Activated CD4-positive, alpha-beta T cell treated with anti-CD3 and anti-CD28 coated beads for 36 hours (primary cell): ENCODE measurements at regions not wholly inside any gene's neighbourhood (a gene's known extent, or its start where the extent isn't known, plus 50 kb on each side); places are given as distances from the start of the nearest gene placed in this dataset.

ENCODE experiments used
- ATAC-seq: fragments of 200-7000 bp; cut with Tn5 transposase; one replicate; pipeline ENCODE4 v1.10.0; 2021; ENCODE audit warnings: mild to moderate bottlenecking, moderate library complexity
- CTCF ChIA-PET: fragments of 350-600 bp; sonication (Branson Sonifier 250); formaldehyde crosslinking; loops from one replicate; lab custom pipeline; 2021; ENCODE audit warnings: antibody characterized with exemption; lab: Charles Lee
- POLR2A ChIA-PET: fragments of 350-600 bp; sonication (Branson Sonifier 250); formaldehyde crosslinking; loops from one replicate; lab custom pipeline; 2021; ENCODE audit warnings: antibody characterized with exemption, inconsistent platforms; lab: Charles Lee
- DNase-seq: peaks from one replicate; pipeline ENCODE4 v3.0.0-alpha.2; 2020
- H3K27ac Mint-ChIP-seq: one replicate; pipeline ENCODE4 v1.8.0; 2021; ENCODE audit warnings: mixed read lengths
- H3K27me3 Mint-ChIP-seq: one replicate; pipeline ENCODE4 v1.8.0; 2021; ENCODE audit warnings: mixed read lengths
- H3K36me3 Mint-ChIP-seq: one replicate; pipeline ENCODE4 v1.8.0; 2021; ENCODE audit warnings: low read depth, mixed read lengths
- H3K4me1 Mint-ChIP-seq: one replicate; pipeline ENCODE4 v1.8.0; 2021; ENCODE audit warnings: mixed read lengths
- H3K4me3 Mint-ChIP-seq: one replicate; pipeline ENCODE4 v1.8.0; 2021; ENCODE audit warnings: mild to moderate bottlenecking, moderate library complexity, mixed read lengths
- H3K9me3 Mint-ChIP-seq: one replicate; pipeline ENCODE4 v1.8.0; 2021; ENCODE audit warnings: low read depth, mixed read lengths
- intact Hi-C, 2 experiments: fragments of 100-400 bp; cut with DNase I in 1 of 2; cut with micrococcal nuclease in 1 of 2; formaldehyde crosslinking; loops; one replicate each; pipeline versions ENCODE4 v1.14.2 to v1.15.1; 2022 to 2024; cut with DNase I, micrococcal nuclease

- POLR2A ChIA-PET = no interaction called here
- Mint-ChIP-seq H3K36me3 (no peaks in the 10 kb centered on the region), H3K27ac (no peak overlapping the region), H3K4me1 (peaks cover 26% of the 10 kb centered on the region), H3K9me3 (no peaks in the 10 kb centered on the region), H3K4me3 (no peak overlapping the region), H3K27me3 (peaks cover 6% of the 10 kb centered on the region)
- intact Hi-C loops = no loop called here
- ATAC-seq (no peak), DNase-seq (no peak)
- CTCF ChIA-PET = interaction anchor here (0.6 kb wide), 1 partner anchor 682 kb away, joined by 3 read pairs; no protein-coding TSS in a partner anchor
Measured at GRCh38 chr5:143677403-143677802, 134.6 kb upstream of the HMHB1 start.

GRCh38 chr5:143676802-143677201 lies 135.2 kb upstream of the HMHB1 start:
- intact Hi-C loops = no loop called here
- CTCF ChIA-PET = no interaction called here
- DNase-seq = no peak
- Mint-ChIP-seq H3K4me1 (peaks cover 26% of the 10 kb centered on the region), H3K36me3 (no peaks in the 10 kb centered on the region), H3K27me3 (peaks cover 6% of the 10 kb centered on the region), H3K9me3 (no peaks in the 10 kb centered on the region), H3K27ac (no peak overlapping the region), H3K4me3 (no peak overlapping the region)
- POLR2A ChIA-PET = interaction anchor here (0.6 kb wide), 1 partner anchor 551 kb away, joined by 5 read pairs; no protein-coding TSS in a partner anchor
- ATAC-seq = no peak

- POLR2A ChIA-PET = no interaction called here
- CTCF ChIA-PET = no interaction called here
- H3K9me3 Mint-ChIP-seq = peaks cover 9% of the 10 kb centered on the region
- H3K27me3 Mint-ChIP-seq = peaks cover 6% of the 10 kb centered on the region
- intact Hi-C loops = no loop called here
- H3K27ac Mint-ChIP-seq = no peak overlapping the region
- H3K4me3 Mint-ChIP-seq = no peak overlapping the region
- no peak for DNase-seq
- no peak for ATAC-seq
- H3K4me1 Mint-ChIP-seq = peaks cover 19% of the 10 kb centered on the region
- H3K36me3 Mint-ChIP-seq = no peaks in the 10 kb centered on the region
Measured at GRCh38 chr5:143674469-143674786, 137.5 kb upstream of the HMHB1 start.

- Mint-ChIP-seq H3K4me1 (peaks cover 13% of the 10 kb centered on the region), H3K4me3 (no peak overlapping the region), H3K27ac (no peak overlapping the region), H3K27me3 (peaks cover 6% of the 10 kb centered on the region), H3K36me3 (no peaks in the 10 kb centered on the region), H3K9me3 (peaks cover 9% of the 10 kb centered on the region)
- POLR2A ChIA-PET = no interaction called here
- ATAC-seq = no peak
- CTCF ChIA-PET = interaction anchor here (0.6 kb wide), 1 partner anchor 130 kb away, joined by 3 read pairs; no protein-coding TSS in a partner anchor
- no peak for DNase-seq
- intact Hi-C loops = no loop called here
Measured at GRCh38 chr5:143673676-143674468, 138.1 kb upstream of the HMHB1 start.

GRCh38 chr5:143672806-143673205 lies 139.2 kb upstream of the HMHB1 start:
- ATAC-seq = no peak
- Mint-ChIP-seq H3K4me1 (peaks cover 3% of the 10 kb centered on the region), H3K27me3 (peaks cover 6% of the 10 kb centered on the region), H3K36me3 (no peaks in the 10 kb centered on the region), H3K9me3 (peaks cover 9% of the 10 kb centered on the region), H3K27ac (no peak overlapping the region), H3K4me3 (no peak overlapping the region)
- CTCF ChIA-PET = no interaction called here
- intact Hi-C loops = no loop called here
- DNase-seq = no peak
- POLR2A ChIA-PET = no interaction called here

GRCh38 chr5:143671674-143672569 lies 140.0 kb upstream of the HMHB1 start:
- no peaks in the 10 kb centered on the region for H3K4me1 Mint-ChIP-seq
- ATAC-seq (no peak), DNase-seq (no peak)
- H3K4me3 Mint-ChIP-seq = no peak overlapping the region
- intact Hi-C loops = no loop called here
- no peaks in the 10 kb centered on the region for H3K36me3 Mint-ChIP-seq
- peaks cover 9% of the 10 kb centered on the region for H3K9me3 Mint-ChIP-seq
- no peak overlapping the region for H3K27ac Mint-ChIP-seq
- peaks cover 6% of the 10 kb centered on the region for H3K27me3 Mint-ChIP-seq
- CTCF ChIA-PET = interaction anchor here (0.7 kb wide), 1 partner anchor 90 kb away, joined by 3 read pairs; no protein-coding TSS in a partner anchor
- POLR2A ChIA-PET = no interaction called here

GRCh38 chr5:143671021-143671420 lies 140.9 kb upstream of the HMHB1 start:
- intact Hi-C loops = no loop called here
- Mint-ChIP-seq H3K27ac (no peak overlapping the region), H3K4me1 (no peaks in the 10 kb centered on the region), H3K27me3 (peaks cover 6% of the 10 kb centered on the region), H3K36me3 (no peaks in the 10 kb centered on the region), H3K9me3 (peaks cover 9% of the 10 kb centered on the region), H3K4me3 (no peak overlapping the region)
- POLR2A ChIA-PET = no interaction called here
- ATAC-seq (no peak), DNase-seq (no peak)
- CTCF ChIA-PET = interaction anchor here (0.6 kb wide), 1 partner anchor 343 kb away, joined by 3 read pairs; no protein-coding TSS in a partner anchor

GRCh38 chr5:143665866-143666265 lies 146.1 kb upstream of the HMHB1 start:
- ChIA-PET POLR2A (no interaction called here), CTCF (interaction anchor here (0.6 kb wide), 1 partner anchor 9 kb away, joined by 3 read pairs; no protein-coding TSS in a partner anchor)
- Mint-ChIP-seq H3K9me3 (peaks cover 8% of the 10 kb centered on the region), H3K4me3 (no peak overlapping the region), H3K27ac (no peak overlapping the region), H3K36me3 (no peaks in the 10 kb centered on the region), H3K27me3 (no peaks in the 10 kb centered on the region), H3K4me1 (no peaks in the 10 kb centered on the region)
- intact Hi-C loops = no loop called here
- no peak for DNase-seq
- ATAC-seq = no peak

GRCh38 chr5:143664623-143665022 lies 147.3 kb upstream of the HMHB1 start:
- Mint-ChIP-seq H3K36me3 (no peaks in the 10 kb centered on the region), H3K9me3 (no peaks in the 10 kb centered on the region), H3K27me3 (no peaks in the 10 kb centered on the region), H3K4me3 (no peak overlapping the region), H3K27ac (no peak overlapping the region), H3K4me1 (no peaks in the 10 kb centered on the region)
- ChIA-PET POLR2A (no interaction called here), CTCF (interaction anchor here (0.6 kb wide), 1 partner anchor 682 kb away, joined by 3 read pairs; no protein-coding TSS in a partner anchor)
- ATAC-seq (no peak), DNase-seq (no peak)
- intact Hi-C loops = no loop called here

GRCh38 chr5:143663872-143664271 lies 148.1 kb upstream of the HMHB1 start:
- Mint-ChIP-seq H3K27me3 (no peaks in the 10 kb centered on the region), H3K4me3 (no peak overlapping the region), H3K4me1 (no peaks in the 10 kb centered on the region), H3K27ac (no peak overlapping the region), H3K9me3 (no peaks in the 10 kb centered on the region), H3K36me3 (no peaks in the 10 kb centered on the region)
- CTCF ChIA-PET = interaction anchor here (1.0 kb wide), 1 partner anchor 455 kb away, joined by 3 read pairs; no protein-coding TSS in a partner anchor
- intact Hi-C loops = no loop called here
- no peak for ATAC-seq
- no peak for DNase-seq
- POLR2A ChIA-PET = no interaction called here

GRCh38 chr5:143662020-143662419 lies 149.9 kb upstream of the HMHB1 start:
- H3K36me3 Mint-ChIP-seq = no peaks in the 10 kb centered on the region
- no peaks in the 10 kb centered on the region for H3K27me3 Mint-ChIP-seq
- no peak overlapping the region for H3K4me3 Mint-ChIP-seq
- DNase-seq = no peak
- intact Hi-C loops = no loop called here
- ATAC-seq = no peak
- POLR2A ChIA-PET = no interaction called here
- CTCF ChIA-PET = no interaction called here
- H3K9me3 Mint-ChIP-seq = no peaks in the 10 kb centered on the region
- H3K4me1 Mint-ChIP-seq = no peaks in the 10 kb centered on the region
- H3K27ac Mint-ChIP-seq = no peak overlapping the region
